ENCODE measurements at regions not wholly inside any gene's neighbourhood (a gene's known extent, or its start where the extent isn't known, plus 50 kb on each side); places are given as distances from the start of the nearest gene placed in this dataset.

GRCh38 chr22:49305214-49305965, 522.3 kb downstream of the BRD1 start:
- no peaks in the 10 kb centered on the region for H3K4me1 ChIP-seq
- no peak overlapping the region for H3K4me3 ChIP-seq
- in situ Hi-C loops (cut with MboI; ENCODE audit: low sequenced_read_pairs), result loop anchor here (10.0 kb wide), 2 partner anchors 261 to 731 kb away; no protein-coding TSS in a partner anchor
- H3K36me3 ChIP-seq (replicated peaks), result no peaks in the 10 kb centered on the region
- H3K9me3 ChIP-seq, result no peaks in the 10 kb centered on the region
- H3K27me3 ChIP-seq (ENCODE audit: low read depth), result peaks cover 4% of the 10 kb centered on the region; the same call in 1 of the 2 replicates
- peak; percentile 25 to 84 for DNase-seq (ENCODE audit: low spot score in 2 of 2)

GRCh38 chr22:49303781-49304461, 523.8 kb downstream of the BRD1 start:
- no peaks in the 10 kb centered on the region for H3K4me1 ChIP-seq
- no peaks in the 10 kb centered on the region for H3K9me3 ChIP-seq
- no peaks in the 10 kb centered on the region for H3K36me3 ChIP-seq (replicated peaks)
- H3K4me3 ChIP-seq, result no peak overlapping the region
- in situ Hi-C loops (cut with MboI; ENCODE audit: low sequenced_read_pairs), result loop anchor here (10.0 kb wide), 2 partner anchors 259 to 729 kb away; no protein-coding TSS in a partner anchor
- DNase-seq (ENCODE audit: low spot score in 2 of 2), result no peak
- peaks cover 3% of the 10 kb centered on the region; the same call in 1 of the 2 replicates for H3K27me3 ChIP-seq (ENCODE audit: low read depth)

- Histone ChIP-seq H3K4me1 (no peaks in the 10 kb centered on the region), H3K4me3 (no peak overlapping the region), H3K36me3 (replicated peaks) (no peaks in the 10 kb centered on the region), H3K9me3 (no peaks in the 10 kb centered on the region), H3K27me3 (ENCODE audit: low read depth) (no peaks in the 10 kb centered on the region)
- no peak for DNase-seq (ENCODE audit: low spot score in 2 of 2)
- in situ Hi-C loops (cut with MboI; ENCODE audit: low sequenced_read_pairs), result loop anchor here (10.0 kb wide), 2 partner anchors 258 to 728 kb away; no protein-coding TSS in a partner anchor
Observed at GRCh38 chr22:49303061-49303735, 524.5 kb downstream of the BRD1 start.

GRCh38 chr22:49302530-49302929, 525.1 kb downstream of the BRD1 start:
- in situ Hi-C loops (cut with MboI; ENCODE audit: low sequenced_read_pairs), result loop anchor here (10.0 kb wide), 2 partner anchors 258 to 728 kb away; no protein-coding TSS in a partner anchor
- Histone ChIP-seq H3K36me3 (replicated peaks) (no peaks in the 10 kb centered on the region), H3K4me1 (no peaks in the 10 kb centered on the region), H3K4me3 (no peak overlapping the region), H3K9me3 (no peaks in the 10 kb centered on the region), H3K27me3 (ENCODE audit: low read depth) (no peaks in the 10 kb centered on the region)
- no peak for DNase-seq (ENCODE audit: low spot score in 2 of 2)

GRCh38 chr22:49302150-49302460, 525.6 kb downstream of the BRD1 start:
- DNase-seq (ENCODE audit: low spot score in 2 of 2), result no peak
- Histone ChIP-seq H3K4me3 (no peak overlapping the region), H3K27me3 (ENCODE audit: low read depth) (no peaks in the 10 kb centered on the region), H3K4me1 (no peaks in the 10 kb centered on the region), H3K9me3 (no peaks in the 10 kb centered on the region), H3K36me3 (replicated peaks) (no peaks in the 10 kb centered on the region)
- in situ Hi-C loops (cut with MboI; ENCODE audit: low sequenced_read_pairs), result loop anchor here (10.0 kb wide), 2 partner anchors 257 to 727 kb away; no protein-coding TSS in a partner anchor

- H3K27me3 ChIP-seq (ENCODE audit: low read depth), result no peaks in the 10 kb centered on the region
- in situ Hi-C loops (cut with MboI; ENCODE audit: low sequenced_read_pairs), result loop anchor here (10.0 kb wide), 2 partner anchors 257 to 727 kb away; no protein-coding TSS in a partner anchor
- no peaks in the 10 kb centered on the region for H3K4me1 ChIP-seq
- H3K9me3 ChIP-seq, result no peaks in the 10 kb centered on the region
- H3K36me3 ChIP-seq (replicated peaks), result no peaks in the 10 kb centered on the region
- H3K4me3 ChIP-seq, result no peak overlapping the region
- no peak for DNase-seq (ENCODE audit: low spot score in 2 of 2)
Observed at GRCh38 chr22:49301398-49302149, 526.1 kb downstream of the BRD1 start.

GRCh38 chr22:49300951-49301397, 526.7 kb downstream of the BRD1 start:
- no peak for DNase-seq (ENCODE audit: low spot score in 2 of 2)
- Histone ChIP-seq H3K4me3 (no peak overlapping the region), H3K4me1 (no peaks in the 10 kb centered on the region), H3K27me3 (ENCODE audit: low read depth) (no peaks in the 10 kb centered on the region), H3K9me3 (no peaks in the 10 kb centered on the region), H3K36me3 (replicated peaks) (no peaks in the 10 kb centered on the region)
- in situ Hi-C loops (cut with MboI; ENCODE audit: low sequenced_read_pairs), result loop anchor here (10.0 kb wide), 2 partner anchors 256 to 726 kb away; no protein-coding TSS in a partner anchor

GRCh38 chr22:49300241-49300640, 527.4 kb downstream of the BRD1 start:
- H3K4me1 ChIP-seq, result no peaks in the 10 kb centered on the region
- H3K36me3 ChIP-seq (replicated peaks), result no peaks in the 10 kb centered on the region
- H3K4me3 ChIP-seq, result no peak overlapping the region
- in situ Hi-C loops (cut with MboI; ENCODE audit: low sequenced_read_pairs), result loop anchor here (10.0 kb wide), 2 partner anchors 255 to 725 kb away; no protein-coding TSS in a partner anchor
- H3K9me3 ChIP-seq, result no peaks in the 10 kb centered on the region
- DNase-seq (ENCODE audit: low spot score in 2 of 2), result no peak
- no peaks in the 10 kb centered on the region for H3K27me3 ChIP-seq (ENCODE audit: low read depth)

GRCh38 chr22:49299821-49300231, 527.8 kb downstream of the BRD1 start:
- in situ Hi-C loops (cut with MboI; ENCODE audit: low sequenced_read_pairs), result loop anchor here (10.0 kb wide), 2 partner anchors 255 to 725 kb away; no protein-coding TSS in a partner anchor
- DNase-seq (ENCODE audit: low spot score in 2 of 2), result no peak
- Histone ChIP-seq H3K4me1 (no peaks in the 10 kb centered on the region), H3K4me3 (no peak overlapping the region), H3K36me3 (replicated peaks) (no peaks in the 10 kb centered on the region), H3K27me3 (ENCODE audit: low read depth) (no peaks in the 10 kb centered on the region), H3K9me3 (no peaks in the 10 kb centered on the region)

GRCh38 chr22:49298834-49299750, 528.6 kb downstream of the BRD1 start:
- DNase-seq (ENCODE audit: low spot score in 2 of 2), result no peak
- Histone ChIP-seq H3K27me3 (ENCODE audit: low read depth) (no peaks in the 10 kb centered on the region), H3K4me1 (no peaks in the 10 kb centered on the region), H3K9me3 (no peaks in the 10 kb centered on the region), H3K36me3 (replicated peaks) (no peaks in the 10 kb centered on the region), H3K4me3 (no peak overlapping the region)
- in situ Hi-C loops (cut with MboI; ENCODE audit: low sequenced_read_pairs), result no loop called here

- H3K36me3 ChIP-seq (replicated peaks), result no peaks in the 10 kb centered on the region
- DNase-seq (ENCODE audit: low spot score in 2 of 2), result no peak
- no peaks in the 10 kb centered on the region for H3K9me3 ChIP-seq
Observed at GRCh38 chr22:49297871-49298721, 529.6 kb downstream of the BRD1 start.

More at GRCh38 chr22:49297871-49298721, 529.6 kb downstream of the BRD1 start:
- no peaks in the 10 kb centered on the region for H3K27me3 ChIP-seq (ENCODE audit: low read depth)
- in situ Hi-C loops (cut with MboI; ENCODE audit: low sequenced_read_pairs), result no loop called here
- H3K4me3 ChIP-seq, result no peak overlapping the region
- no peaks in the 10 kb centered on the region for H3K4me1 ChIP-seq
